22Rv1 (cell line): ENCODE measurements at regions not wholly inside any gene's neighbourhood (a gene's known extent, or its start where the extent isn't known, plus 50 kb on each side); places are given as distances from the start of the nearest gene placed in this dataset.
A peak's percentile ranks its signal among the peaks of the same experiment; 100 is the strongest.

Source experiments
- H3K27ac ChIP-seq: fragments of 450-650 bp; 2 replicates; pipeline ENCODE4 v1.5.1; 2017
- CTCF ChIP-seq: fragments of 450-650 bp; IDR thresholded peaks from 2 replicates; pipeline ENCODE4 v1.5.1; 2017; ENCODE audit warnings: mild to moderate bottlenecking
- ZFX ChIP-seq: fragments of 450-650 bp; IDR thresholded peaks from 2 replicates; pipeline ENCODE4 v1.6.1; 2017; ENCODE audit warnings: antibody characterized with exemption, borderline replicate concordance

GRCh38 chr2:51528156-51528555 is 496.2 kb upstream of the NRXN1 start:
- TF ChIP-seq ZFX (no peak), CTCF (no peak)
- H3K27ac ChIP-seq, result no peak overlapping the region

GRCh38 chr2:51526766-51527165 is 494.8 kb upstream of the NRXN1 start:
- no peak overlapping the region for H3K27ac ChIP-seq
- TF ChIP-seq ZFX (no peak), CTCF (no peak)

- TF ChIP-seq ZFX, result no peak
- no peak for TF ChIP-seq CTCF
- H3K27ac ChIP-seq, result no peak overlapping the region
Measured at GRCh38 chr2:51516667-51517066, 484.7 kb upstream of the NRXN1 start.

GRCh38 chr2:51511002-51511401 is 479.1 kb upstream of the NRXN1 start:
- TF ChIP-seq CTCF (no peak), ZFX (no peak)
- no peak overlapping the region for H3K27ac ChIP-seq

GRCh38 chr2:51510303-51510702 is 478.4 kb upstream of the NRXN1 start:
- no peak for TF ChIP-seq CTCF
- no peak for TF ChIP-seq ZFX
- H3K27ac ChIP-seq, result no peak overlapping the region

GRCh38 chr2:51505533-51505932 is 473.6 kb upstream of the NRXN1 start:
- no peak overlapping the region for H3K27ac ChIP-seq
- peak; percentile 37 for TF ChIP-seq CTCF
- no peak for TF ChIP-seq ZFX

GRCh38 chr2:51490576-51491234 is 458.8 kb upstream of the NRXN1 start:
- no peak overlapping the region for H3K27ac ChIP-seq
- no peak for TF ChIP-seq CTCF
- no peak for TF ChIP-seq ZFX
